ENCODE measurements at regions not wholly inside any gene's neighbourhood (a gene's known extent, or its start where the extent isn't known, plus 50 kb on each side); places are given as distances from the start of the nearest gene placed in this dataset.

DNA sequence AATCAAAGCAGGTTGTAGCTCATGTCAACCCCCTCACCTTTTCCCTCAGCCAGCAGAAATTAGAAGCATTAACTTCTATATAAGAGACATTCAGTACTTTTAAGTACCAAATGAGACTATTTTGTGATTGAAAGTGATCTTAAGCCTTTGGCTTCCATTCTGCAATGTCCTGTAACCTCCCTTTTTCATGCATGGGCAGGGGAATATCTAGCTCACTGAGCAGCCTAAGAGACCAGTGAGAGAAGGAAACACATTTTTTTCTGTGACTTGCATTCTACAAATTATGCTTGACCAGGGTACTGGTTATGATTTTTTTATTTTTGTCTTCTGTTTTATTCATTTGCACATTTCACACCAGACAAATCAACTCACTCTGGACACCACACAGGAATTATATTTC is 369.6 kb downstream of the KCTD12 start:
- no peak for DNase-seq (ENCODE audit: low spot score)

DNA sequence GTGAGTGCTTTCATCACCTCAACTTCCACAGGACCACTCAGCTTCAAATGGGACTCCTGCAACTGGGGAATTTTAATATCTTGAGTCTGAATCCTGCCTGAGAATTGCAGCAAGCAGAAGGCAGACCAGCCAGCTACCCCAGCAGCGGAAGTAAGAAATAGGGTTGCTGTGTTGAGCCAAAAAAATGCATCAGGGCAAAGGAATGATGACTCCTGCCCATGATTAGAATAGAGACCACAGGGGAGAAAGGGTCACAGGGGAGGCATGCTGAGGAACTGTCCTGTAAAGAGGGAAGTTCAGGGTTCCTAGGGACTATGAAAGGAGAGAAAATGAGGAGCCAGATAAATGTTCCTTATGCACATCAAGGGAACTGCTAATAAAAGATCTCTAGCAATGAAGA is 370.2 kb downstream of the KCTD12 start:
- no peak for DNase-seq (ENCODE audit: low spot score)

DNA sequence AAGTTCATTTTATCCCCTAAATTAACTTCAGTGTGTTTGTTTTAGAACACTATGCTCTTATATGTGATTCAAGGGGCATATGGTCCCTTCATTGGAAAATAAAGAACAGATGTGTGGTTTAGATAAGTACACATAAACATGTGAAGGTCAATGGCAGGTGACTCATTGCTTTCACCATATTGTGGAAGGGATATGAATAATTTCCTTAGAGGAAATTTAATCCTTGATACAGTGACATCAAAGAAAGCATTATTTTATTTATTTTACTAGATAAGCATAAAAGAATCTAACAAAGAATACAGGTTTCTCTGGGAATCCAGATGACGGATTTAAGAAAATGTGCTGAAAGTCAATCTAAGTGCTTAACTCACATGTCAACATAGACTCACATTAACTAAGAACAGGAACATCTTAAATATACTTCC is 373.5 kb downstream of the KCTD12 start:
- no peak for DNase-seq (ENCODE audit: low spot score)

DNA sequence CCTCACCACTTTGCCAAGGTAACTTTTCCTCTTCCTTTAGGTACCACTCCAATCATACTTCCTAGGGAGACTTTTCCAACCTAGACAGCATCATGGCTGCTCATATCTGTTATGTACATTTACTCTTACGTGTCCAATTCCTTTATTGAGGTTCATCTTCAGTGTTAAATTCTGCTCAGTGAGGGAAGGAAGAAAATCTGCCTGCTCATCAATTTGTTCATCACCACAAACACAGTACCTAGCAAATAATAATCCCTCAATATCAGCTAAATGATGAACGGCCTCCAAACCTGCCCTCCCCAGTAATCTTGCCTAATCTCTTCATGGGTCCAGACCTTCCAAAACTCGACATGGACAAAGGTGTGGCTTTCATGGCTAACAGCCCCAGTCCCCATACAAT is 380.8 kb downstream of the KCTD12 start:
- no peak for DNase-seq (ENCODE audit: low spot score)

DNA sequence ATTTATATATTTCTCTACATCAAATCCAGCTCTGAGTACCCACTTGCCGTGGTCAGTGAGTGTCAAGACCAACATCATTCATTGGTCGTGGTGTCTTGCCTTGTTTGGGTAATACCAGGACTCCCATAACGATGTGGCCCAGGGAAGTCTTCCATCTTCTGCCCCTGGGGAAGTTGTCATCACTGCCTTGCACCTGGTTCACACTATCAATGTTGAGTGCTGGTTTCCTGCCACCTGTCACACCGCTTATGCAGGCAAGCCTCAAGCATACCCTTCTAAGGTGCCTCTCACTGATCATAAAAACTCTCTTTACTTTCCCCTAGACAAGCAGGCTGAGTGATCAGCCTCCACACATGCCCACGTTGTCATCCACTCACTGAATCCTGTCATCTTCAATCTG is 382.4 kb downstream of the KCTD12 start:
- no peak for DNase-seq (ENCODE audit: low spot score)

DNA sequence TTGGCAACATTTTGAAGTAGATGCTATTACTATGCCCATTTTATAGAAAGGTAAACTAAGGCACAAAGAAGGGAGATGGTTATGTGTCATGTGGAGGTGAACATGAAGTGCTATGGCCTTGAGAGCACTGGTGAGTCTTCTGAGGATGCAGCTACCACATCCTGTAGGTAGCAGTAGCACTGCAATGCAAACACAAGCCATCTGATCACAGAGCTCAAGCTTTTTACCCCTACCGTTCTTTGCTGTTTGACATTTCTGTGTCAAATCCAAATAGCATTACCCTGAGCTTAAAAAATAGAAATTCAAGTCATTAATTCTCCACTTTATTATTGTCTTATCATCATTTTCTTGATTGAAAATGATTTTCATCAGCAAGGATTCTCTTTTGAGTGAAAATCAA is 382.9 kb downstream of the KCTD12 start:
- DNase-seq (ENCODE audit: low spot score) = no peak

DNA sequence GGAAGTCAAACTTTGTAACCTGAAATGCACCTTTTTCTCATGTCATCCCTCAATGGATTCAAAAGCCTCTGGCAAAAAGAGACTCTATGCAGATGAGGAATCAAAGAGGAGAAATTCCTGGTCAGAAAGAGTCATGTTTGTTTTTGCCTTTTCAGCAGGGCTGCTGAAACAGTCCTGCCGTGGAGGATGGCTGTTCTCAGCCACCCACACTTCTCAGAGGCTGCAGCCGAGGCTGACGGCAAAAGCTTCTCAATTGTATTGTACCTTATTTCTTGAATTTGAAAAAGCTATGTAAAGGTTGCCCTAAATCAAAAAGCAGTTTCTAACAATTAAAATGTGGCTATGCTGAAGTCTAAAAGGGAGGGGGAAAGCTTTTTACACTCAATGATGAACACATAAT is 385.3 kb downstream of the KCTD12 start:
- DNase-seq (ENCODE audit: low spot score) = no peak

DNA sequence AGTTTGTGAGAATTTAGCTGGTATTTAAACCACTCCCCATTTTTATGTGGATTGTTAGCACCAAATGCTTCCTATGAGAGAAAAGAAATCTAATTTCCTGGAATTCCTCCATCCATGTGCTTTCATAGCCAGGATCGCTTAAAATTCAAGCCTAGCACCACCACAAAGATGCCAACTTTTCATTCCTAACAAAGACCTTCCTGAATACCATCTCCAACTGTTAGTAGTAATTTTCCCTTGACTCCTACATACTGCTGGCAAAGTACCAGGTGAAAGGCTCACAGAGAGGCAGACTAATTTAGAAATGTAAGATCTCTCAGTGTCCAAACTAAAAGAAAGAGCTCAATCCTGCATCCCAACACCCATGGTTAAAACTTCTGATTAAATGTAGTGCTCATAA is 386.3 kb downstream of the KCTD12 start:
- no peak for DNase-seq (ENCODE audit: low spot score)

DNA sequence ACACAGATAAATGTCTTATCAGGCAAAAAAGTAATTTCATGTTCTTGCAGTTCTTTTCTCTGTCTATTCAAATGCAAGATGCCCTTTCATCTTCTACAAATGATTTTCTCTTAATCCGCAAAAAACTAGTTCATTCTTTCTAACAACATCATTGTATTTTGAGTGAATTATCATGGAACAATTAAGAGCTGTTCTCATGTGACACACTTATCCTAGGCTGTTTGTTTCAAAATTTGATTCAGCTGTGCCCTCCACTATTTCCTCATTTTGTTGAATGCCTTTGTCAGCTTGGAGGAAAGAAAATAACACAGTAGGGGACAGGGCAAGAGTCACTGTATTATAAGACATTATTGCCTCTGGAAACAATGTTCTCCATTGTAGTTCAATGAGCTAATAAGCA is 396.9 kb downstream of the KCTD12 start:
- DNase-seq (ENCODE audit: low spot score) = no peak

DNA sequence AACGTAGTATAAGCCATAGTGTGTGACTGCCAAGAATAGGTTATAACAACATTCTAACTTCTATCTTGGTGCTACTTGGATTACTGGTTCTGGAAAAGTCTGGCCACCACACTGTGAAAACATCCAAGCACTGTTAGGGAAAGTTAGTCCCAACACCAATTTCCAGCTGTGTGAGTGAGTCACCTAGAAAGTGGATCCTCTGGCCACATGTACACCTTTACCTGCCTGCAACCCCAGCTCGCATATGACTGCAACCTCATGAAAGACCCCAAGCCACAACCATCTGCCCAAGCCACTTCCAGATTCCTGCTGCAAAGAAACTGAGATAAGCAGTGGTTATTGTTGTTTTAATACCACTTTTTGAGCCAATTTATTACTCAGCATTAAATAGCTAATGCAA is 404.5 kb downstream of the KCTD12 start:
- no peak for DNase-seq (ENCODE audit: low spot score)

DNA sequence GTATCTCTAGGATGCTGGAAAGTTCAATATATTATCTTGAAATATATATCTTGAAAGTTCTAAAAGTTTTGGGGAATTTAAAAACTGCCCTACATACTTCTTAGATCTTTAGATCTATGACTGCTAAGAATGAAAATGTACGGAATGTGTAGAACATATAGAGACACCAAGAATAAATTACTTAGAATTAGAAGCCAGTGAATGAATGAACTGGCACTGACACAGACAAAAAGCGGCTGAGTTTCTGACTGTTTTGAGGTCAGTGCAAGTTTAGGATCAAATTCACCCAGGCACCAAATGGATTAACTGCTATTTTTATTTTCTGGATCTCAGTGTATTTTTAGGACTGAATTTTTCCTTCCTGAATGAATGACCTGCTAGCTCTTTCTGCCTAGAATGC is 411.2 kb downstream of the KCTD12 start:
- no peak for DNase-seq (ENCODE audit: low spot score)

DNA sequence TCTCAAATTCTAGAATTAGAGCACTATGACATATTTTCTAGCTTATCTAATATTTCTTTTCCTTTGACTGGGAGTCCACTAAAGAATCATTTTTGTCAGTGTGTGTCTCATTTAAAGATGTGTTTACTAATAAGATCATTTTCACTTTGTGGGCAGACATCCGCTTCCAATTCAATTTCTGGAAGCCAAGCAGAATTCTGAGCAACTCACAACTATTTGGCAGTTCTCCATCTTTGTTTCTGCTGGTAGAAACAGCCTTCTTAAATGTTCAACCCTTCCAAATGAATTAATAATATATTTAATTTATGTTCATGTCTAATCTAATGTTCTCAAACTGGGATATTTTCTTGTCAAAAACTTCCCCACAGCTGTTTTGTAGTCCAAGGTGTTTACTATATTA is 411.8 kb downstream of the KCTD12 start:
- DNase-seq (ENCODE audit: low spot score) = no peak

DNA sequence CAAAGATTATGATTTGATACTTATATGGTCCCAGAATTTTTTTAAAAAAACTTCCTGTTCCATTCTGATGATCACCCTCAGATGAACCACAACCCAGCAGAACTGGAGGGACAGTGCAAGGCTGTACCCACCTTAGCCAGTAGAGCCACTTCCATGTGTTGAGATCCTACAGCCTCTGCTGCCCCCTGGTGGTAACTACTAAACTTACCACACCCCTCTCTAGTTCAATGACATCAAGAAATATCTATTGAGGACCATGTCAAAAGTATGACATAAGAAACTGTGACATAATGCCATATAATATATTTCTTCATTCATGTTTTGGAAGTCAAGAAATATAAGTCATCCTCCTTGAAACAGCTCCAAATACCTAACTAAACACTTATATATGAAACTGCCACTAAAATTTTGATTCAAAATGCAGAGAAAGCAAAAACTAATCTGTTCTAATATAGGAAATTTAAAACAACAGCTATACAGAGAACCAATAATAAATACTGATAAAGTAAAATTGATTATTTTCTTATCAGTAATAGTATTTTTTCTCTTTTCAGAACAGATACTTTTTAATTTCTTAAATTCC is 412.6 kb downstream of the KCTD12 start:
- peak; percentile 65 for DNase-seq (ENCODE audit: low spot score)

DNA sequence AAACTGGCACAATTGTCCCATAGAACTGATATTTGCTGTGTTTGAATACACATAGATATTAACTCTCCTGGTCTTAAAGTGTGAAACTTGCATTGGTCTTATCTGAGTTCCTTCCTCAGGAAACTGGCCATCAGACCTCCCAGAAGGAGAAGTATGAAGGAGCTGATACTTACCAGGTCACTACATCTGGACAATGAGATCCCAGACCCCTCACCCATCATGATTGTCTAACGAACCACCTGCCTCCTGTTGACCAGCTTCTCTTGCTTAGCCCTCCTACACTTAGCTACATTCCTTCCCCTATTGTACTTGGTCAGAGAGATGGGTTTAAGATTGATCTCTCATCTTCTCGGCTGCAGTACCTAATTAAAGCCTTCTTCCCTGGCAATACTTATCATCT is 413.3 kb downstream of the KCTD12 start:
- DNase-seq (ENCODE audit: low spot score) = no peak

DNA sequence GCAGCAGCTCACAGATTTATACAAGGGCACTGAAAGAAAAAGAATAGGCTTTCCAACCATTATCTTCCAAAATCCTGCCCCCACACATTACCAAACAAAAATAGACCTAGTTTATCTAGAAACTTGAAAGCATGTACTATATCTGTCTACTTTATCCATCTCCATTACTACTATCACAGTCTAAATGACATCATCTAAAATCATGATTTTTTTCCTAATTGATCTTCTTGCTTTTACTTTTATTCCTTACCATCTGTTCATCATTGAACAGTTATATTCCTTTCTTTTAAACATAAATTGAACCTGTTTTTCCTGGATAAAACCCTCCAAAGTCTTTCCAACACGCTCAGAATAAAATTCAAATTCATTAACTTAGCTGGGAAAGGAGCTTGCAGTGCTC is 414.7 kb downstream of the KCTD12 start:
- DNase-seq (ENCODE audit: low spot score) = no peak

DNA sequence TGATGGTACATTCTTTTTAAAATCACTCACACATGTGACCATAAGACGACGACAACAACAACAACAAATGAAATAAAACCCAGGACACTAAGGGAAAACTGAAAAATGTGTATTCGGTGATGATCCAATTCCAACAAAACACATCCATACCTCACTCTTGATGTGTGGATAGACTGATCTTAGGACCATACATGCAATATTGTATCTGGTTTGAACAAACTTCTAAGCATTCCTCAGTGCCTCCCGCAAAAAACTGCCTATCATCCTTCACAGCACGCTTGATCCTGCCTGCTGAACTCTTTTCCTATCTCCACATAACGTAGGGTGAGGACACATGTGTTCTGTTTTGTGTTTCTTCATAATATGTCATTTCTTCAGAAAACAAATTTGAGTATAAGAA is 415.2 kb downstream of the KCTD12 start:
- DNase-seq (ENCODE audit: low spot score) = no peak

DNA sequence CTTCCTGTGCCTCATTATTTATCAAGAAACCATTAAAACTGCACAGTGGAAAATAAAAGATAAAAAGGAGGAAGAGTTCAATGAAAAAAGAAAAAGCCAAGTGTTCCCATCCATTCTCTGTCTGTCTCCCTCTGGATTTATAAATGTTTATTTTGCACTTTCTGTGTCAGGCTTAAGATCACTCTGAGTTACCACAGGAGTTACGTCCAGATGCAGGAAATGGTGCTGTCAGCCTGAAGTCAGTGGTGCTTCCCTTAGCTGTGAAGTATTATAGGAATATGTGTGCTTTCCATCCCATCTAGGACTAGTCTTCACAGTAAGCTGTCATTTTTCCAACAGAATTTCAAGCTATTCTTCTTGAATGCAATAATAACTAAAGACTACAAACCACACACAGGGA is 420.2 kb downstream of the KCTD12 start:
- no peak for DNase-seq (ENCODE audit: low spot score)

DNA sequence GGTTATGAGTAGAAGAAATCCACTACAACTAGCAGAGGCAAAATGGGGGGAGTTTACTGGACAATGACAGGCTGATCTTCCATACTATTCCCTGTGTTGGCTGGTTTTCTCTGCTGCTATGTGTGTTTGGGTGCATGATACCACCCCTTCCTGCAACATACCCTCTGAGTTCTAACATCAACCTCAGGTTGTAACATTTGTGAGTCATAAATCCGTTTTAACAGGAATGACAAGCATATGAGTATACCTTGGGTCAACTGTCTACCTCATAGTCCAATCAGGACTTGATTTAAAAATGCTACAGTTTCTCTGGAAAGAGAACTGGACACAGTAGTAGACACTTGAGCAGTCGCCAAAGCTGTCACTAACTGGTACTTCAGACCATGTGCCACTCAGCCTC is 422.9 kb downstream of the KCTD12 start:
- no peak for DNase-seq (ENCODE audit: low spot score)

DNA sequence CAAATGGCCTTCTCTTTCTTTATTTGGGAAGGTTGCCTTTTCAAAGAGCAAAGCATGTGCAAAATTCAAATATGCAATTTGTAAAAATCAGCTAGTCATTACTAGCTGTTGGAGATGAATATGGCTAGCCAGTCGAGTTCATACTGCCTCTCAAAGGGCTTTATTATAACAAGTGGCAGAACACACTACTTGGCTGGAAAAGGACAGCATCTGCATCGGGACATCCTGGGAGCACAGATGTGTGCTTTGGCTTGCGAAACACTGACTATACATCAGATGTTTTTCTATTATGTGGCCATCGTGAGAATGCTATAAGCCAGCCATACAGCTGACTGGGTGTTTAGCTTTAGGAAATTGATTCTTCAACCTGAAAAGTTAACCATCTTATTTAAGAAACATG is 424.2 kb downstream of the KCTD12 start:
- DNase-seq (ENCODE audit: low spot score) = no peak

DNA sequence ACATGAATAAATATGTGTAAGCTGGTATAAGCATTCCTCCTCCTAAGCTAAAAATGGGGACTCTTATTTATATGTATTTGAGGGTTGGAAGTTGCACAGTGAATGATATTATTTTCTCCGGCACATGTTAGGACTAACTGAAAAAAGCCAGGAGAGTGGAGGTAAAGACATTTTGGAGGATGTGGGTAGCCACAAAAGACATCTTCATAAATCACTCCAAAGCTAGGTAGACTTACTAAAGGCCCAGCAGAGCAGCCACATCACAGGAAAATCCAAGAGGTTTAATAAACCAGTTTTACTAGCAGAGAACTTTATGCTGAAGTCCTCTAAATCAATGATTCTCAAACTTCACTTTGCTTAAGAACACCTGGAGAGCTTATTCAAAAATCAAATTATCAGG is 424.7 kb downstream of the KCTD12 start:
- no peak for DNase-seq (ENCODE audit: low spot score)

DNA sequence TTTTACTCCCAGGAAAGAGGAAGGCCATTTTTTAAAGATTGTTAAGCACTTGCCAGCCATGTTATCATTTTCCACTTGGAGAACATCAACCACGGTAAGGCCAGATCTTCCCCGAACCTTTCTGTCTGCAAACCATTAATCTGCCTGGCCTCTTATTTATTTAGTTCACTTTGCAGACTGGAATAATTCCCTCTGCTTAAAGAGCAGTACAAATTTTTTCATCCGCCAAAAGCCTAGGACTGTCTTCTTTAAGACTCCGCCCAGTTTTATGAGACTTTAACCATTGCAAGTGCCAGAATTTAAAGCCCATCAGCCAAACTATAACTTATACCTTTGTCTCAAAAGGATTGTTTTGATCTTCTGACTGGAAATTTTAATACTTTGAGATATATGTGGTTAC is 426.3 kb downstream of the KCTD12 start:
- DNase-seq (ENCODE audit: low spot score) = no peak

DNA sequence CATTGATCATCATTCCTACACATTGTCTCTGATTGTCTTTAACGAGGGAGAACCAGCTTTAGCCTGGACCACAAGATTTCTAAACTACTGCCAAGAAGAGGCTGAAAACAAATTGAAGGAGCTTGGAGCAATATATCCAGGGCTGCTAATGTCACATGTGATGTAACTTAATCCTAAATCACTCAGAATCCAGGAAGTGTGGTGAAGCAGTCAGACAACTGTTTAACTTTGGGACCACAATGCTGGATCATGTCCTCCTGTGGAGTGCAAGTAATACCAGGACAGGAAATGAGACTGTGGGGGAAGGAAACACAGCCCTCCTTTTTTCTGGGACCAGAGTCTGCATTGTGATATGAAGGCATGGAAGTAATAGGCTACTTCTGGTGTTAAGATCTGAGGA is 430.2 kb downstream of the KCTD12 start:
- DNase-seq (ENCODE audit: low spot score) = no peak

DNA sequence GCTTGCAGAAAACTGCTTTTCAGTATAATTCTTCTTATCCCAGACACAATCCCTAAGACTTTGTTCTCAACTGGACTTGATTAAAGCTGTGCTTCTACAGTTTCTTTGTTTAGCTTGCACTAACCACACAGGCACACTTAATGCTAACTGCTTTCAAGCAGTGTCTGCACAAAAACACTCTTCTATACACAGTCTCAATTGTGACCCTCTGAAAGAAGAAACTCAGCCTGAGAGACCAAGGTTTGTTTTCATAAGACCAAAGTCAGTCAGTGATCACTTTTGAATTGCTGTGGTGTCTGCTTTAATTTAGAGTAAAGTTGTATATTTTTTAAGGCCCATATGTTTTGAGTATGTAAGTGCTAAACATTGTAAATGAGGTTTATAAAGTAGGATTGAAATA is 431.2 kb downstream of the KCTD12 start:
- no peak for DNase-seq (ENCODE audit: low spot score)

DNA sequence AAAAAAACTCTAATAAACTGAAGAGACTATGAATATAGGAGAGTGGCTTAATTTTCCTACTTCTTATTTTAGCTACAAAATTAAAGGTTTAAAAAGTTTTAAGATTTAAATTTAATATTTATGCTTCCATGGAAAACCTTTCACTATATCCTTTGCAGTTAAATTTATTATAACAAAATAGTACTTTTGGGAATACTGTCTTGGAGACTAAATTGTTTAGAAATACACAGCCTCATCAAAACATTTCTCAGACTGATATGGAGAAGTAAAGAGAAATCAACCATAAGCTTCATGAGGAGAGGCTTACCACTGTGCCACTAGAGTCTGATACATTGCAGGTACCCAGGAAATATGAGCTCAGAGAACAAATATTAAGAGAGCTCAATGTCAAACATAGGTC is 436.5 kb downstream of the KCTD12 start:
- no peak for DNase-seq (ENCODE audit: low spot score)

DNA sequence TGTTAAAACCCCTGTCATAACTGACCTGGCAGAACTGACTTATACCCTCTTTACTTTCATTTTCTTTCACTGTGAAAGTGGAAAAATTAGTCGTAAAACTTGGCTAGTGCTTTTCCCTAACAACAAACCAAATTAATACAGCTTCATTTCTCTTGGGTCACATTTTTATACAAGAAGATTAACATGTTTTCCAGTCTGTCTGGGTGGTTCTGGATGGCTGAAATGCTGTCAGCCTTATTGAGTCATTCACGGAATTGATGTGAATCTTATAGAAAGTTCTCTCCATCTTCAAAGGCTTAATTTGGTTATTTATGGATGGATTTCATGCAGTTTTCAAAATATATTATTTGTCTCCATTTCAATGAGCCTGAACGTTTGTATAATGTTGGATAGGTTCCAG is 440.0 kb downstream of the KCTD12 start:
- DNase-seq (ENCODE audit: low spot score) = no peak
